ENCODE measurements at regions not wholly inside any gene's neighbourhood (a gene's known extent, or its start where the extent isn't known, plus 50 kb on each side); places are given as distances from the start of the nearest gene placed in this dataset.

DNA sequence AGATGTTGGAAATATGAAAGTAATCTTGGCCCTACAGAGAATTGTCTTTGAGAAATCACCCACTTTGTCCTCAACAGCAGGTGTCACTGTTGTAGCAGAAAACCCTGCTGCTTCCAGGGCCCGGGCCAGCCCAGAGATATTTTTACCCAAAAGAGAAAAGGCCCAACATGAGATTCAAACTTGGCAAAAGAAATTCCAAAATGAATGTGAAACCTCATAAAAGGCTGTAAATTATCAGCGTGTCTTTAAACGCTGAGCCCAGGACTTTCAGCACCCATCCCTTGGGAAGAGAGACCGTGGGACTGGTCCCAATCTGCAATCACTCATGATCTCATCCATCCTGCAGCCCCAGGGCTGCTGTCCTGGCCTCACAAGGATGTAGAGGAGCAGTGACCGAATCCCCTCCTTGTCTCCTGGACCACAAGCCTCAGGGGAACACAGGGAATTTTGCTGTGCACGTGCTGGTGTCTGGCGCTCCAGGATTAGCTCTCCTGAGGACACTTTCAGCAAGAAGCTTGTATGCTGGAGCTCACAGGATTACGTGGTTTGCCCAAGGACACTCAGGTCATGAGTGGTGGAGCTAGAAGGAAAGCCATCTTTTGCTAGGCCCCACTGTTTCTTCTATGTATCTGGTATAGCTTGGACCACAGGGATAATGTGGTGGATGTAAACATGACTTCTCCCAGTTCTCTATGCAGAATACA, 202.1 kb downstream of the RNF144A start (continued):
- TF ChIP-seq CHD2 (IDR thresholded peaks at IDR 0.05; ENCODE audit: low read length, partially characterized antibody) (no peak), HDAC2 (IDR thresholded peaks at IDR 0.05) (no peak)

DNA sequence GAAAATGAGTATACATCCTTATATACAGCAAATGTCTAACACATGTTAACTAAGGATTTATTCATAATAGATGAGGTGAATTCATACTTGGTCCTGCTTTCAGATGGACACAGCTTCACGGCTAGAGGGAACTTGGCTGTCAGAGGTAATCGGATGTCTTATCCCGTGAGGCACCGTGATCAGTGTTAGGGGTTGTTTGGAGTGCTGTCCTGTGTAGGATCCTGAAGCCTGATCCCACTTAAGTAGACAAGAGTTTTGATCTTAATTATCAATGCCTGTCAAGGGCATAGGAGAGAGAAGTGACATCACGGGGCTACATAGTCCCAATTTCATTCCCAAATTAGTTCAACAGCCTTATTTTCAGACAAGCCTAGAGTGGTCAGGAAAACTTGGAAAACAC, 204.6 kb downstream of the RNF144A start:
- FAIRE-seq (no peak), ATAC-seq (no peak), DNase-seq (ENCODE audit: low read depth in 1 of 2, low spot score in 1 of 2) (no peak)
- peaks cover 3% of the 10 kb centered on the region; the same call in 1 of the 3 replicates for H3K9me3 ChIP-seq
- H3K4me1 ChIP-seq: no peaks in the 10 kb centered on the region
- ChIA-PET CTCF (interaction anchor here (0.5 kb wide), 1 partner anchor 281 kb away, joined by 4 read pairs; no protein-coding TSS in a partner anchor), POLR2A (no interaction called here)
- H3K27ac ChIP-seq: no peak overlapping the region
- H3K4me2 ChIP-seq: no peak overlapping the region
- TF ChIP-seq ESRRA (IDR thresholded peaks at IDR 0.05; ENCODE audit: borderline replicate concordance, low read length) (no peak), CHD4 (IDR thresholded peaks at IDR 0.05; ENCODE audit: borderline replicate concordance) (no peak)
- WGBS (ENCODE audit: missing lambda C conversion rate): 50% methylated on average over 5 of the region's 5 CpGs
- H3K4me3 ChIP-seq: no peak overlapping the region

DNA sequence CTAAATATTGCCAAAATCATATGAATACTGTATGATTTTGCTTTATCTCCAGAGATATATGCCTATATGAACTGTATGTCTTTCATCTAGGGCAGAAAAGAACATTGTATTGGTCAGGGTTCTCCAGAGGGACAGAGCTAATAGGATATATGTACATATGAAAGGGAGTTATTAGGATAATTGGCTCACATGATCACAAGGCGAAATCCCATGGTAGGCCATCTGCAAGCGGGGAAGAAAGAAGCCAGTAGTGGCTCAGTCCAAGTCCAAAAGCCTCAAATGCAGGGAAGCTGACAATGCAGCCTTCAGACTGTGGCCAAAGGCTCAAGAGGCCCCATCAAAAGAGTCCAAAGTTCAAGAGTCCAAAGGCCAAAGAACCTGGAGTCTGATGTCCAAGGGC, 209.9 kb downstream of the RNF144A start:
- no peak for DNase-seq (ENCODE audit: low read depth in 1 of 2, low spot score in 1 of 2)
- Histone ChIP-seq H3K9me3 (peaks cover 3% of the 10 kb centered on the region; the same call in 1 of the 3 replicates), H3K4me2 (no peak overlapping the region), H3K4me3 (no peak overlapping the region), H3K27ac (no peak overlapping the region), H3K4me1 (no peaks in the 10 kb centered on the region)
- FAIRE-seq: no peak
- no peak for TF ChIP-seq KDM1A (IDR thresholded peaks at IDR 0.05; ENCODE audit: low read depth)
- no peak for TF ChIP-seq CHD4 (IDR thresholded peaks at IDR 0.05; ENCODE audit: borderline replicate concordance)
- TF ChIP-seq, protein P1, sequence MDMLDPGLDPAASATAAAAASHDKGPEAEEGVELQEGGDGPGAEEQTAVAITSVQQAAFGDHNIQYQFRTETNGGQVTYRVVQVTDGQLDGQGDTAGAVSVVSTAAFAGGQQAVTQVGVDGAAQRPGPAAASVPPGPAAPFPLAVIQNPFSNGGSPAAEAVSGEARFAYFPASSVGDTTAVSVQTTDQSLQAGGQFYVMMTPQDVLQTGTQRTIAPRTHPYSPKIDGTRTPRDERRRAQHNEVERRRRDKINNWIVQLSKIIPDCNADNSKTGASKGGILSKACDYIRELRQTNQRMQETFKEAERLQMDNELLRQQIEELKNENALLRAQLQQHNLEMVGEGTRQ (IDR thresholded peaks at IDR 0.05): no peak
- TF ChIP-seq CEBPB (IDR thresholded peaks at IDR 0.05): no peak
- TF ChIP-seq HOXB5 (CRISPR knock-in tag; IDR thresholded peaks at IDR 0.05): no peak
- TF ChIP-seq RCOR1 (IDR thresholded peaks at IDR 0.05; ENCODE audit: low read depth, low read length): no peak
- TF ChIP-seq RAD21 (conservative IDR thresholded peaks at IDR 0.05 in 1 of 2, IDR thresholded peaks at IDR 0.05 in 1 of 2): no peak
- no peak for TF ChIP-seq JUN (IDR thresholded peaks at IDR 0.05)
- TF ChIP-seq ZFP36 (IDR thresholded peaks at IDR 0.05; ENCODE audit: borderline replicate concordance, partially characterized antibody): no peak
- TF ChIP-seq EHMT2 (IDR thresholded peaks at IDR 0.05; ENCODE audit: low read depth): no peak
- TF ChIP-seq, protein P2, sequence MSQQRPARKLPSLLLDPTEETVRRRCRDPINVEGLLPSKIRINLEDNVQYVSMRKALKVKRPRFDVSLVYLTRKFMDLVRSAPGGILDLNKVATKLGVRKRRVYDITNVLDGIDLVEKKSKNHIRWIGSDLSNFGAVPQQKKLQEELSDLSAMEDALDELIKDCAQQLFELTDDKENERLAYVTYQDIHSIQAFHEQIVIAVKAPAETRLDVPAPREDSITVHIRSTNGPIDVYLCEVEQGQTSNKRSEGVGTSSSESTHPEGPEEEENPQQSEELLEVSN (IDR thresholded peaks at IDR 0.05; ENCODE audit: borderline replicate concordance, low read depth): no peak
- TF ChIP-seq HDAC2 (IDR thresholded peaks at IDR 0.05): no peak
- TF ChIP-seq RNF2 (IDR thresholded peaks at IDR 0.05; ENCODE audit: borderline replicate concordance, low read depth): no peak
- TF ChIP-seq CBX2 (IDR thresholded peaks at IDR 0.05; ENCODE audit: borderline replicate concordance, low read depth): no peak
- TF ChIP-seq, protein P3, sequence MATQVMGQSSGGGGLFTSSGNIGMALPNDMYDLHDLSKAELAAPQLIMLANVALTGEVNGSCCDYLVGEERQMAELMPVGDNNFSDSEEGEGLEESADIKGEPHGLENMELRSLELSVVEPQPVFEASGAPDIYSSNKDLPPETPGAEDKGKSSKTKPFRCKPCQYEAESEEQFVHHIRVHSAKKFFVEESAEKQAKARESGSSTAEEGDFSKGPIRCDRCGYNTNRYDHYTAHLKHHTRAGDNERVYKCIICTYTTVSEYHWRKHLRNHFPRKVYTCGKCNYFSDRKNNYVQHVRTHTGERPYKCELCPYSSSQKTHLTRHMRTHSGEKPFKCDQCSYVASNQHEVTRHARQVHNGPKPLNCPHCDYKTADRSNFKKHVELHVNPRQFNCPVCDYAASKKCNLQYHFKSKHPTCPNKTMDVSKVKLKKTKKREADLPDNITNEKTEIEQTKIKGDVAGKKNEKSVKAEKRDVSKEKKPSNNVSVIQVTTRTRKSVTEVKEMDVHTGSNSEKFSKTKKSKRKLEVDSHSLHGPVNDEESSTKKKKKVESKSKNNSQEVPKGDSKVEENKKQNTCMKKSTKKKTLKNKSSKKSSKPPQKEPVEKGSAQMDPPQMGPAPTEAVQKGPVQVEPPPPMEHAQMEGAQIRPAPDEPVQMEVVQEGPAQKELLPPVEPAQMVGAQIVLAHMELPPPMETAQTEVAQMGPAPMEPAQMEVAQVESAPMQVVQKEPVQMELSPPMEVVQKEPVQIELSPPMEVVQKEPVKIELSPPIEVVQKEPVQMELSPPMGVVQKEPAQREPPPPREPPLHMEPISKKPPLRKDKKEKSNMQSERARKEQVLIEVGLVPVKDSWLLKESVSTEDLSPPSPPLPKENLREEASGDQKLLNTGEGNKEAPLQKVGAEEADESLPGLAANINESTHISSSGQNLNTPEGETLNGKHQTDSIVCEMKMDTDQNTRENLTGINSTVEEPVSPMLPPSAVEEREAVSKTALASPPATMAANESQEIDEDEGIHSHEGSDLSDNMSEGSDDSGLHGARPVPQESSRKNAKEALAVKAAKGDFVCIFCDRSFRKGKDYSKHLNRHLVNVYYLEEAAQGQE (IDR thresholded peaks at IDR 0.05): no peak
- TF ChIP-seq POLR2AphosphoS2 (conservative IDR thresholded peaks at IDR 0.05; ENCODE audit: low read length): no peak
- TF ChIP-seq, protein P4, sequence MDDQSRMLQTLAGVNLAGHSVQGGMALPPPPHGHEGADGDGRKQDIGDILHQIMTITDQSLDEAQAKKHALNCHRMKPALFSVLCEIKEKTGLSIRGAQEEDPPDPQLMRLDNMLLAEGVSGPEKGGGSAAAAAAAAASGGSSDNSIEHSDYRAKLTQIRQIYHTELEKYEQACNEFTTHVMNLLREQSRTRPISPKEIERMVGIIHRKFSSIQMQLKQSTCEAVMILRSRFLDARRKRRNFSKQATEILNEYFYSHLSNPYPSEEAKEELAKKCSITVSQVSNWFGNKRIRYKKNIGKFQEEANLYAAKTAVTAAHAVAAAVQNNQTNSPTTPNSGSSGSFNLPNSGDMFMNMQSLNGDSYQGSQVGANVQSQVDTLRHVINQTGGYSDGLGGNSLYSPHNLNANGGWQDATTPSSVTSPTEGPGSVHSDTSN (IDR thresholded peaks at IDR 0.05): no peak
- TF ChIP-seq NPAS2 (CRISPR knock-in tag; IDR thresholded peaks at IDR 0.05; ENCODE audit: borderline replicate concordance): no peak
- TF ChIP-seq, protein P5, sequence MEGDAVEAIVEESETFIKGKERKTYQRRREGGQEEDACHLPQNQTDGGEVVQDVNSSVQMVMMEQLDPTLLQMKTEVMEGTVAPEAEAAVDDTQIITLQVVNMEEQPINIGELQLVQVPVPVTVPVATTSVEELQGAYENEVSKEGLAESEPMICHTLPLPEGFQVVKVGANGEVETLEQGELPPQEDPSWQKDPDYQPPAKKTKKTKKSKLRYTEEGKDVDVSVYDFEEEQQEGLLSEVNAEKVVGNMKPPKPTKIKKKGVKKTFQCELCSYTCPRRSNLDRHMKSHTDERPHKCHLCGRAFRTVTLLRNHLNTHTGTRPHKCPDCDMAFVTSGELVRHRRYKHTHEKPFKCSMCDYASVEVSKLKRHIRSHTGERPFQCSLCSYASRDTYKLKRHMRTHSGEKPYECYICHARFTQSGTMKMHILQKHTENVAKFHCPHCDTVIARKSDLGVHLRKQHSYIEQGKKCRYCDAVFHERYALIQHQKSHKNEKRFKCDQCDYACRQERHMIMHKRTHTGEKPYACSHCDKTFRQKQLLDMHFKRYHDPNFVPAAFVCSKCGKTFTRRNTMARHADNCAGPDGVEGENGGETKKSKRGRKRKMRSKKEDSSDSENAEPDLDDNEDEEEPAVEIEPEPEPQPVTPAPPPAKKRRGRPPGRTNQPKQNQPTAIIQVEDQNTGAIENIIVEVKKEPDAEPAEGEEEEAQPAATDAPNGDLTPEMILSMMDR (IDR thresholded peaks at IDR 0.05): no peak
- no peak for ATAC-seq
- ChIA-PET CTCF (interaction anchor here (1.1 kb wide), 1 partner anchor 30 kb away, joined by 4 read pairs; no protein-coding TSS in a partner anchor), POLR2A (no interaction called here)
- whole genome bisulfite sequencing (ENCODE audit: missing lambda C conversion rate): 52% methylated on average over 2 of the region's 2 CpGs
